IMR-90 (cell line): ENCODE measurements at regions not wholly inside any gene's neighbourhood (a gene's known extent, or its start where the extent isn't known, plus 50 kb on each side); places are given as distances from the start of the nearest gene placed in this dataset.

Experiments used
- ATAC-seq: fragments of 200-7000 bp; cut with Tn5 transposase; 2 replicates; pipeline ENCODE4 v1.9.1; 2020; ENCODE audit warnings: low read depth, mild to moderate bottlenecking, moderate library complexity
- BruUV-seq: library from RNA; stranded (reverse); fragments of 400-500 nt; replicated peaks from 2 replicates; lab custom pipeline; 2021; lab: Mats Ljungman, UMichigan
- CTCF ChIA-PET: fragments of 300-600 bp; formaldehyde crosslinking; extraction: SDS; loops from one replicate; lab custom pipeline; 2021; ENCODE audit warnings: antibody characterized with exemption; lab: Yijun Ruan, JAX
- POLR2A ChIA-PET: fragments of 300-600 bp; sonication (Branson Sonifier 250); formaldehyde crosslinking; loops from one replicate; lab custom pipeline; 2022; ENCODE audit warnings: antibody characterized with exemption; ENCODE audit not compliant: unreplicated experiment; lab: Charles Lee
- DNase-seq: peaks from one replicate; pipeline ENCODE4 v3.0.0; 2013
- H2AFZ ChIP-seq: replicated peaks from 2 replicates; pipeline ENCODE3; 2013; ENCODE audit warnings: low read length, mild to moderate bottlenecking; ENCODE audit not compliant: poor library complexity
- H2AK5ac ChIP-seq: 2 replicates; pipeline ENCODE4 v1.6.1; 2013; ENCODE audit warnings: low read depth, low read length, inconsistent platforms
- H2AK9ac ChIP-seq: replicated peaks from 2 replicates; pipeline ENCODE3; 2013; ENCODE audit warnings: mild to moderate bottlenecking, low read depth, low read length, moderate library complexity; ENCODE audit not compliant: poor library complexity
- H2BK120ac ChIP-seq: 2 replicates; pipeline ENCODE4 v1.6.1; 2013; ENCODE audit warnings: low read depth, low read length, inconsistent platforms
- H2BK15ac ChIP-seq: 3 replicates; pipeline ENCODE4 v1.6.1; 2013; ENCODE audit warnings: low read depth, low read length, inconsistent platforms
- H2BK20ac ChIP-seq: 2 replicates; pipeline ENCODE4 v1.6.1; 2013; ENCODE audit warnings: low read depth, mild to moderate bottlenecking, inconsistent platforms, low read length, moderate library complexity
- H2BK5ac ChIP-seq: 2 replicates; pipeline ENCODE4 v1.6.1; 2013; ENCODE audit warnings: mild to moderate bottlenecking, low read depth, low read length, inconsistent platforms; ENCODE audit not compliant: poor library complexity, severe bottlenecking
- H3K14ac ChIP-seq: replicated peaks from 2 replicates; pipeline ENCODE4 v1.6.1; 2013; ENCODE audit warnings: low read depth, low read length, inconsistent platforms
- H3K18ac ChIP-seq: 2 replicates; pipeline ENCODE4 v1.6.1; 2013; ENCODE audit warnings: low read depth, low read length, control low read depth
- H3K23ac ChIP-seq: 2 replicates; pipeline ENCODE4 v1.6.1; 2013; ENCODE audit warnings: low read depth, low read length, inconsistent platforms
- H3K27ac ChIP-seq: 2 replicates; pipeline ENCODE4 v1.5.1; 2013; ENCODE audit warnings: mild to moderate bottlenecking, control low read depth, low read length; ENCODE audit not compliant: insufficient read depth
- H3K27me3 ChIP-seq: 2 replicates; pipeline ENCODE4 v1.6.1; 2013; ENCODE audit warnings: low read length; ENCODE audit not compliant: control insufficient read depth, insufficient read depth
- H3K36me3 ChIP-seq: 2 replicates; pipeline ENCODE4 v1.6.1; 2013; ENCODE audit warnings: low read length, mixed read lengths; ENCODE audit not compliant: control insufficient read depth, insufficient read depth
- H3K4ac ChIP-seq: 2 replicates; pipeline ENCODE4 v1.6.1; 2013; ENCODE audit warnings: low read depth, low read length, inconsistent platforms
- H3K4me1 ChIP-seq: 2 replicates; pipeline ENCODE4 v1.6.1; 2013; ENCODE audit warnings: low read length, mixed read lengths; ENCODE audit not compliant: control insufficient read depth, insufficient read depth
- H3K4me2 ChIP-seq: 2 replicates; pipeline ENCODE4 v1.6.1; 2013; ENCODE audit warnings: low read depth, mild to moderate bottlenecking, control low read depth, low read length, moderate library complexity
- H3K4me3 ChIP-seq: 2 replicates; pipeline ENCODE4 v1.5.1; 2013; ENCODE audit warnings: low read depth, mild to moderate bottlenecking, control low read depth, low read length, moderate library complexity; ENCODE audit not compliant: insufficient read depth
- H3K56ac ChIP-seq: 2 replicates; pipeline ENCODE4 v1.6.1; 2013; ENCODE audit warnings: low read length, inconsistent platforms; ENCODE audit not compliant: insufficient read depth; ENCODE audit errors: extremely low read depth
- H3K79me1 ChIP-seq, 2 experiments: 2 replicates each; pipeline ENCODE4 v1.6.1; 2013; ENCODE audit warnings: low read length in 2 of 2, inconsistent platforms in 1 of 2, low read depth in 1 of 2
- H3K9ac ChIP-seq: 2 replicates; pipeline ENCODE4 v1.6.1; 2013; ENCODE audit warnings: low read depth, low read length, control low read depth
- H3K9me1 ChIP-seq: 2 replicates; pipeline ENCODE4 v1.6.1; 2013; ENCODE audit warnings: low read length, inconsistent platforms; ENCODE audit not compliant: insufficient read depth
- H3K9me3 ChIP-seq: 2 replicates; pipeline ENCODE4 v1.6.1; 2013; ENCODE audit warnings: low read length; ENCODE audit not compliant: control insufficient read depth, insufficient read depth
- H4K20me1 ChIP-seq: 2 replicates; pipeline ENCODE4 v1.6.1; 2013; ENCODE audit warnings: low read length, inconsistent platforms; ENCODE audit not compliant: insufficient read depth
- H4K5ac ChIP-seq: 2 replicates; pipeline ENCODE4 v1.6.1; 2013; ENCODE audit warnings: mild to moderate bottlenecking, low read depth, low read length, control low read depth
- H4K8ac ChIP-seq, 2 experiments: 2 replicates each; pipeline ENCODE4 v1.6.1; 2013; ENCODE audit warnings: low read depth in 2 of 2, low read length in 2 of 2, control low read depth in 1 of 2, inconsistent platforms in 1 of 2
- H4K91ac ChIP-seq: 2 replicates; pipeline ENCODE4 v1.6.1; 2013; ENCODE audit warnings: low read depth, low read length, inconsistent platforms; ENCODE audit not compliant: insufficient read depth
- MAFK ChIP-seq: IDR thresholded peaks from 2 replicates; pipeline ENCODE4 v1.6.1; 2012; ENCODE audit warnings: low read depth, low read length, improper control_type of control experiment
- MXI1 ChIP-seq: IDR thresholded peaks from 2 replicates; pipeline ENCODE4 v1.6.1; 2012; ENCODE audit warnings: low read depth, mild to moderate bottlenecking, low read length, moderate library complexity, borderline replicate concordance
- WGBS, 2 experiments: methylation state at CpG; one replicate each; pipeline versions ENCODE4 v1.1.5 to v1.1.7; 2013; ENCODE audit warnings: missing lambda C conversion rate in 2 of 2; ENCODE audit not compliant: insufficient read length in 1 of 2; ENCODE audit errors: extremely low coverage in 2 of 2; 5-methylcytosine and 5-hydroxymethylcytosine counted together
- dilution Hi-C: fragments of 300-500 bp; cut with HindIII; formaldehyde crosslinking; loops from one replicate; pipeline ENCODE4 v1.14.3; 2018; ENCODE audit warnings: low sequenced_read_pairs; ENCODE audit not compliant: unreplicated experiment
- in situ Hi-C: fragments of 300-500 bp; cut with MboI; formaldehyde crosslinking; loops from 3 replicates; pipeline ENCODE4 v1.14.3; 2019; ENCODE audit warnings: low sequenced_read_pairs, inconsistent platforms, mixed read lengths
- intact Hi-C: fragments of 100-400 bp; cut with micrococcal nuclease; formaldehyde crosslinking; loops from 2 replicates; pipeline ENCODE4 v1.10.0; 2022

DNA sequence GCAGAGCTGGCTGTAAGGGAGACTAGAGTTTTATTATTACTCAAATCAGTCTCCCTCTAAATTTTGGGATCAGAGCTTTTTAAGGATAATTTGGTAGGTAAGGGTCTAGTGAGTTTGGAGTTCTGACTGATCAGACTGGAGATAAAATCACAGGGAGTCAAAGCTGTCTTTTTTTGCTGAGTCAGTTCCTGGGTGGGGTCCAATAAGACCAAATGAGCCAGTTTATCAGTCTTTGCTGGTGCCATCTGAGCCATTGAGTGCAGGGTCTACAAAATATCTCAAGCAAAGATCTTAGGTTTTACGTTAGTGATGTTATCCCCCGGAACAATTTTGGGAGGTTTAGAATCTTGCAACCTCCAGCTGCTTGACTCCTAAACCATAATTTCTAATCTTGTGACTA lies 935.1 kb upstream of the RAG2 start:
- no CpG with 5 or more reads among the region's 2 CpGs for WGBS, 2 experiments

More for the DNA sequence above, 935.1 kb upstream of the RAG2 start:
- Histone ChIP-seq H4K5ac (no peak overlapping the region), H3K4ac (no peak overlapping the region), H4K20me1 (no peaks in the 10 kb centered on the region), H2BK20ac (no peak overlapping the region), H3K27ac (no peak overlapping the region), H3K23ac (no peak overlapping the region), H3K14ac (no peak overlapping the region), H3K4me2 (no peak overlapping the region), H3K36me3 (no peaks in the 10 kb centered on the region), H2AK9ac (no peak overlapping the region), H4K8ac (no peak overlapping the region), H2AK5ac (no peak overlapping the region), H3K9me1 (no peaks in the 10 kb centered on the region), H2BK120ac (no peak overlapping the region), H2AFZ (no peak overlapping the region), H3K18ac (no peak overlapping the region), H3K9me3 (peaks cover 7% of the 10 kb centered on the region), H3K4me3 (no peak overlapping the region), H3K79me1 (no peaks in the 10 kb centered on the region), H4K91ac (no peak overlapping the region), H2BK5ac (no peak overlapping the region), H2BK15ac (no peak overlapping the region), H3K27me3 (no peaks in the 10 kb centered on the region), H3K9ac (no peak overlapping the region), H3K56ac (no peak overlapping the region), H3K4me1 (no peaks in the 10 kb centered on the region)
- BruUV-seq, result no TSS peak
- no peak for TF ChIP-seq MXI1
- peak; percentile 86 for TF ChIP-seq MAFK
- in situ Hi-C loops, result no loop called here
- dilution Hi-C loops, result no loop called here
- DNase-seq (no peak), ATAC-seq (no peak)
- intact Hi-C loops, result no loop called here
- POLR2A ChIA-PET, result no interaction called here
- CTCF ChIA-PET, result interaction anchor here (1.3 kb wide), 1 partner anchor 27 kb away, joined by 4 read pairs; no protein-coding TSS in a partner anchor
